G401 (cell line): ENCODE measurements at regions not wholly inside any gene's neighbourhood (a gene's known extent, or its start where the extent isn't known, plus 50 kb on each side); places are given as distances from the start of the nearest gene placed in this dataset.
"Not testable (repeated sequence)": the region's sequence is repeated elsewhere in the genome, so short reads cannot be mapped to it uniquely, and the experiment has no call there.

ENCODE experiments used
- DNase-seq: peaks from one replicate; pipeline ENCODE4 v3.0.0-alpha.2; 2015; ENCODE audit warnings: low spot score
- in situ Hi-C: cut with HindIII; loops from 2 replicates; pipeline ENCODE4 v1.10.0; 2016; ENCODE audit warnings: low sequenced_read_pairs, mixed read lengths

GRCh38 chrX:107296184-107296583 is 89.8 kb downstream of the DNAAF6 start:
- DNase-seq: not testable (repeated sequence)

DNA sequence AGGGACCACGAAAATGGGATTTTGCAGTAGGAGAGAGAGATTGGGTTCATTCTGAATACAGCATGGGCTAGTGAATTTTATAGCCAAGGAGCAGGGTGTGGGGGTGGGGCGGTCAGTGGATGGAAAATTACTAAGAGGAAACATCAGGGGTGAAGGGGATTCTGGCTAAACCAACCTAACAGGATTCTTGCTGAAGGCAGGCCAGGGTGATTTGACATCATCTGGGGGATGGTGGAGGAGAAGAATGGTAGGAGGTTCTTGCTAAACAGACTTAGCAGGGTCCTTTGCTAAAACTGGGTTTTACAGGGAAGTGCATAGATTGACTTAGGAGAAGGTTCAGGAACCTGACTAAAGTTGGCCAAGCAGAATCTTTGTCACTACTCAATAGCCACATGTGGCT is 91.9 kb downstream of the DNAAF6 start:
- in situ Hi-C loops: no loop called here

More at GRCh38 chrX:107296184-107296583, 89.8 kb downstream of the DNAAF6 start:
- in situ Hi-C loops: not testable (repeated sequence)

GRCh38 chrX:107301253-107301652 is 94.8 kb downstream of the DNAAF6 start:
- DNase-seq: no peak
- in situ Hi-C loops: no loop called here

More for the DNA sequence above, 91.9 kb downstream of the DNAAF6 start:
- no peak for DNase-seq

DNA sequence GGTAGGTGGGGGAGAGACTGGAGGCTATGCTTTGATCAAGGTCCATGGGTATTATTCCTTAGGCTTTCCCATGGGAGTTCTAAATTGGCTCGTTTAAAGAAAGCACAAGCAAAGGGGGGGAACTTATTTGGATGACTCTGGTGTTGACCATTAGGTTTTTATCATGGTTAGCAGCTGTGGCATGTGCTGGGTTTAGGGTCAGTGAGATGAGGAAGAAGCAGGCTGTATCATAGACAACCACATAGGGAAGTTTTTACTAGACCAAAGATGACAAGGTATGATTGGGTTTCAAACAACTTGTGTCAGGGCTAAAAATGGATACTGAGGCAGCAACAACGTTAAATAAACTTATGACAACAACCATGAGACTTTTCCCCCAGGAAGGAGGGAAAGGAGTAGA is 97.7 kb downstream of the DNAAF6 start:
- DNase-seq: no peak
- in situ Hi-C loops: no loop called here

GRCh38 chrX:107323786-107324492 is 117.5 kb downstream of the DNAAF6 start:
- no peak for DNase-seq
- in situ Hi-C loops: no loop called here

- in situ Hi-C loops: no loop called here
- peak; percentile 56 for DNase-seq
Measured at GRCh38 chrX:107324493-107325310, 118.3 kb downstream of the DNAAF6 start.

DNA sequence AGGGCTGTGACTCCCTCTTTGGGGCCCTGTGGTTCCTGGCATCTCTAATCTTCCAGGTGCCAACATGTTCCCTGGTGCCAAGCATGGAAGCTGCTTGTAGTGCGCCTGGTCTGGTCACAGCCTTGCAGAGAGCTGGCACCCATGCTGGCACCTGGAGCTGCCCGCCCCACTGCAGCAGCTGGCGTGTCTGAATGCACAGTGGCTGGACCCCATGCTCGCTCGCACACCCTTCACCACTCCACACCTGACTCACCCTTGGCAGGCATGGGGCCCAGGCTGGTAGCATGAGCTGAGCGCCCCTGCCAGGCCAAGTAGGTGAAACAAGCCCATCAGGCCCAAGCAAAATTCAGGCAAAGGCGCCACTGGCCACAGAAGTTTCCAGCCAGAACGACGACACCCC is 119.1 kb downstream of the DNAAF6 start:
- no peak for DNase-seq
- in situ Hi-C loops: no loop called here

DNA sequence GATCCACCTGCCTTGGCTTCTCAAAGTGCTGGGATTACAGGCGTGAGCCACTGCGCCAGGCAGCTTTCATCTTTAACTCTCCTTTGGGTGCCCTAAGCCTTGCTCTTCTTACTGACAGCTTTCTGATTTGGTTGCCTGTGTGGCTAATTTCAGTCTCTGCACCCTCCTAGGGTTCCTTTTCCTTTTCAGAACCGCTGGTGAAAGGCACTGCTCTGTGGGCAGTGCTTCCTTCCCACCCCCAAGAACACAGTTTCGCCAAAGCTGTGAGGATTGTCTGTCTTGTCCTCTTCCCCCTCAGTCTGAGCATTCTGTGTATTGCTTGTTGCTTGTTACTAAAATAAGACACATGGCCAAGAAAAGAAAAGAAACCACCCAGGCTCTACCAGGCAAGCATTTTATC is 101.4 kb upstream of the FRMPD3 start:
- DNase-seq: no peak
- in situ Hi-C loops: no loop called here

GRCh38 chrX:107348990-107349389 is 100.5 kb upstream of the FRMPD3 start:
- DNase-seq: no peak
- in situ Hi-C loops: no loop called here

GRCh38 chrX:107355533-107355932 is 93.9 kb upstream of the FRMPD3 start:
- DNase-seq: no peak

GRCh38 chrX:107360788-107361360 is 88.6 kb upstream of the FRMPD3 start:
- no peak for DNase-seq
- in situ Hi-C loops: no loop called here

More at GRCh38 chrX:107355533-107355932, 93.9 kb upstream of the FRMPD3 start:
- in situ Hi-C loops: no loop called here

GRCh38 chrX:107370185-107370584 is 79.3 kb upstream of the FRMPD3 start:
- in situ Hi-C loops, DNase-seq: not testable (repeated sequence)

- DNase-seq: no peak
- in situ Hi-C loops: no loop called here
Measured at GRCh38 chrX:107374132-107374531, 75.3 kb upstream of the FRMPD3 start.

GRCh38 chrX:107374831-107375230 is 74.6 kb upstream of the FRMPD3 start:
- in situ Hi-C loops: no loop called here
- DNase-seq: peak; percentile 83

DNA sequence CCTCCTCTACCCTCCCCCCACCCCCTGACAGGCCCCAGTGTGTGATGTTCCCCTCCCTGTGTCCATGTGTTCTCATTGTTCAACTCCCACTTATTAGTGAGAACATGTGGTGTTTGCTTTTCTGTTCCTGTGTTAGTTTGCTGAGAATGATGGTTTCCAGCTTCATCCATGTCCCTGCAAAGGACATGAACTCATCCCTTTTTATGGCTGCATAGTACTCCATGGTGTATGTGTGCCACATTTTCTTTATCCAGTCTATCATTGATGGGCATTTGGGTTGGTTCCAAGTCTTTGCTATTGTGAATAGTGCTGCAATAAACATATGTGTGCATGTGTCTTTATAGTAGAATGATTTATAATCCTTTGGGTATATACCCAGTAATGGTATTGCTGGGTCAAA is 73.3 kb upstream of the FRMPD3 start:
- in situ Hi-C loops, DNase-seq: not testable (repeated sequence)

- in situ Hi-C loops: no loop called here
- peak; percentile 0 for DNase-seq
Measured at GRCh38 chrX:107384397-107385105, 64.9 kb upstream of the FRMPD3 start.

GRCh38 chrX:107389726-107390125 is 59.7 kb upstream of the FRMPD3 start:
- no peak for DNase-seq
- in situ Hi-C loops: no loop called here

- DNase-seq, in situ Hi-C loops: not testable (repeated sequence)
Measured at GRCh38 chrX:107393656-107394055, 55.8 kb upstream of the FRMPD3 start.

GRCh38 chrX:107396235-107396634 is 53.2 kb upstream of the FRMPD3 start:
- no peak for DNase-seq
- in situ Hi-C loops: no loop called here

GRCh38 chrX:107396783-107397182 is 52.7 kb upstream of the FRMPD3 start:
- in situ Hi-C loops: no loop called here
- no peak for DNase-seq
